ENCODE measurements at regions not wholly inside any gene's neighbourhood (a gene's known extent, or its start where the extent isn't known, plus 50 kb on each side); places are given as distances from the start of the nearest gene placed in this dataset.

DNA sequence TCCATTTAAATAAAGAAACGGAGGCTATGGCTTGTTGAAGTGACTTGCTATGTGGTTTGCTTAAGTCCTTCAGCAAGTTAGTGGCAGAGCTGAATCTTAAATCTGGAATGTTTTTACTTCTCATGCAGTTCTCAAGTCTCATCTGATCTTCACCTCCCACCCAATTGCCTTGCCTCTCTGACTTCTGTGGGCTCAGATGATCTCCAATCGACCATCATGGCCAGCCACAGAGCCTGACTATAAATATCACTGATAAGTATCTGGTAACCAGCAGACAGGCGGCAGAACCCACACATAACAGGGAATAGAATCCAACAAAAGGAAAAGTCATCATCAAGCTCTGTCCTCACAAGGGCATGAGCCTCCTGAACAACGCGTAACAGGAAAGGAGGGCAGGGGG lies 149.9 kb downstream of the FAM114A2 start (continued):
- TF ChIP-seq, protein P1, sequence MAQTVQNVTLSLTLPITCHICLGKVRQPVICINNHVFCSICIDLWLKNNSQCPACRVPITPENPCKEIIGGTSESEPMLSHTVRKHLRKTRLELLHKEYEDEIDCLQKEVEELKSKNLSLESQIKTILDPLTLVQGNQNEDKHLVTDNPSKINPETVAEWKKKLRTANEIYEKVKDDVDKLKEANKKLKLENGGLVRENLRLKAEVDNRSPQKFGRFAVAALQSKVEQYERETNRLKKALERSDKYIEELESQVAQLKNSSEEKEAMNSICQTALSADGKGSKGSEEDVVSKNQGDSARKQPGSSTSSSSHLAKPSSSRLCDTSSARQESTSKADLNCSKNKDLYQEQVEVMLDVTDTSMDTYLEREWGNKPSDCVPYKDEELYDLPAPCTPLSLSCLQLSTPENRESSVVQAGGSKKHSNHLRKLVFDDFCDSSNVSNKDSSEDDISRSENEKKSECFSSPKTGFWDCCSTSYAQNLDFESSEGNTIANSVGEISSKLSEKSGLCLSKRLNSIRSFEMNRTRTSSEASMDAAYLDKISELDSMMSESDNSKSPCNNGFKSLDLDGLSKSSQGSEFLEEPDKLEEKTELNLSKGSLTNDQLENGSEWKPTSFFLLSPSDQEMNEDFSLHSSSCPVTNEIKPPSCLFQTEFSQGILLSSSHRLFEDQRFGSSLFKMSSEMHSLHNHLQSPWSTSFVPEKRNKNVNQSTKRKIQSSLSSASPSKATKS (CRISPR knock-in tag; IDR thresholded peaks at IDR 0.05), result no peak
- TF ChIP-seq ZNF766 (CRISPR knock-in tag; conservative IDR thresholded peaks at IDR 0.05), result no peak
- TF ChIP-seq, protein P2, sequence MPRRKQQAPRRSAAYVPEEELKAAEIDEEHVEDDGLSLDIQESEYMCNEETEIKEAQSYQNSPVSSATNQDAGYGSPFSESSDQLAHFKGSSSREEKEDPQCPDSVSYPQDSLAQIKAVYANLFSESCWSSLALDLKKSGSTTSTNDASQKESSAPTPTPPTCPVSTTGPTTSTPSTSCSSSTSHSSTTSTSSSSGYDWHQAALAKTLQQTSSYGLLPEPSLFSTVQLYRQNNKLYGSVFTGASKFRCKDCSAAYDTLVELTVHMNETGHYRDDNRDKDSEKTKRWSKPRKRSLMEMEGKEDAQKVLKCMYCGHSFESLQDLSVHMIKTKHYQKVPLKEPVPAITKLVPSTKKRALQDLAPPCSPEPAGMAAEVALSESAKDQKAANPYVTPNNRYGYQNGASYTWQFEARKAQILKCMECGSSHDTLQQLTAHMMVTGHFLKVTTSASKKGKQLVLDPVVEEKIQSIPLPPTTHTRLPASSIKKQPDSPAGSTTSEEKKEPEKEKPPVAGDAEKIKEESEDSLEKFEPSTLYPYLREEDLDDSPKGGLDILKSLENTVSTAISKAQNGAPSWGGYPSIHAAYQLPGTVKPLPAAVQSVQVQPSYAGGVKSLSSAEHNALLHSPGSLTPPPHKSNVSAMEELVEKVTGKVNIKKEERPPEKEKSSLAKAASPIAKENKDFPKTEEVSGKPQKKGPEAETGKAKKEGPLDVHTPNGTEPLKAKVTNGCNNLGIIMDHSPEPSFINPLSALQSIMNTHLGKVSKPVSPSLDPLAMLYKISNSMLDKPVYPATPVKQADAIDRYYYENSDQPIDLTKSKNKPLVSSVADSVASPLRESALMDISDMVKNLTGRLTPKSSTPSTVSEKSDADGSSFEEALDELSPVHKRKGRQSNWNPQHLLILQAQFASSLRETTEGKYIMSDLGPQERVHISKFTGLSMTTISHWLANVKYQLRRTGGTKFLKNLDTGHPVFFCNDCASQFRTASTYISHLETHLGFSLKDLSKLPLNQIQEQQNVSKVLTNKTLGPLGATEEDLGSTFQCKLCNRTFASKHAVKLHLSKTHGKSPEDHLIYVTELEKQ (CRISPR knock-in tag; IDR thresholded peaks at IDR 0.05), result no peak
- no peak for TF ChIP-seq ZFP36 (IDR thresholded peaks at IDR 0.05; ENCODE audit: low read depth, low read length, partially characterized antibody)
- no peak for TF ChIP-seq RBM34 (IDR thresholded peaks at IDR 0.05; ENCODE audit: borderline replicate concordance, insufficient read depth, low read length)
- no peak for TF ChIP-seq TBL1XR1 (IDR thresholded peaks at IDR 0.05; ENCODE audit: low read length in 2 of 2)
- no peak for TF ChIP-seq ARNT (IDR thresholded peaks at IDR 0.05)
- TF ChIP-seq, protein P3, sequence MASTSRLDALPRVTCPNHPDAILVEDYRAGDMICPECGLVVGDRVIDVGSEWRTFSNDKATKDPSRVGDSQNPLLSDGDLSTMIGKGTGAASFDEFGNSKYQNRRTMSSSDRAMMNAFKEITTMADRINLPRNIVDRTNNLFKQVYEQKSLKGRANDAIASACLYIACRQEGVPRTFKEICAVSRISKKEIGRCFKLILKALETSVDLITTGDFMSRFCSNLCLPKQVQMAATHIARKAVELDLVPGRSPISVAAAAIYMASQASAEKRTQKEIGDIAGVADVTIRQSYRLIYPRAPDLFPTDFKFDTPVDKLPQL (IDR thresholded peaks at IDR 0.05; ENCODE audit: extremely low read depth, insufficient read length), result no peak

Measured in K562 (cell line).